Epidermal melanocyte (primary cell): ENCODE measurements at regions not wholly inside any gene's neighbourhood (a gene's known extent, or its start where the extent isn't known, plus 50 kb on each side); places are given as distances from the start of the nearest gene placed in this dataset.
"Not testable (repeated sequence)": the region's sequence is repeated elsewhere in the genome, so short reads cannot be mapped to it uniquely, and the experiment has no call there.

Experiments used
- DNase-seq: peaks from one replicate; pipeline ENCODE4 v3.0.0; 2011; ENCODE audit warnings: low spot score; ENCODE audit not compliant: insufficient read length

DNA sequence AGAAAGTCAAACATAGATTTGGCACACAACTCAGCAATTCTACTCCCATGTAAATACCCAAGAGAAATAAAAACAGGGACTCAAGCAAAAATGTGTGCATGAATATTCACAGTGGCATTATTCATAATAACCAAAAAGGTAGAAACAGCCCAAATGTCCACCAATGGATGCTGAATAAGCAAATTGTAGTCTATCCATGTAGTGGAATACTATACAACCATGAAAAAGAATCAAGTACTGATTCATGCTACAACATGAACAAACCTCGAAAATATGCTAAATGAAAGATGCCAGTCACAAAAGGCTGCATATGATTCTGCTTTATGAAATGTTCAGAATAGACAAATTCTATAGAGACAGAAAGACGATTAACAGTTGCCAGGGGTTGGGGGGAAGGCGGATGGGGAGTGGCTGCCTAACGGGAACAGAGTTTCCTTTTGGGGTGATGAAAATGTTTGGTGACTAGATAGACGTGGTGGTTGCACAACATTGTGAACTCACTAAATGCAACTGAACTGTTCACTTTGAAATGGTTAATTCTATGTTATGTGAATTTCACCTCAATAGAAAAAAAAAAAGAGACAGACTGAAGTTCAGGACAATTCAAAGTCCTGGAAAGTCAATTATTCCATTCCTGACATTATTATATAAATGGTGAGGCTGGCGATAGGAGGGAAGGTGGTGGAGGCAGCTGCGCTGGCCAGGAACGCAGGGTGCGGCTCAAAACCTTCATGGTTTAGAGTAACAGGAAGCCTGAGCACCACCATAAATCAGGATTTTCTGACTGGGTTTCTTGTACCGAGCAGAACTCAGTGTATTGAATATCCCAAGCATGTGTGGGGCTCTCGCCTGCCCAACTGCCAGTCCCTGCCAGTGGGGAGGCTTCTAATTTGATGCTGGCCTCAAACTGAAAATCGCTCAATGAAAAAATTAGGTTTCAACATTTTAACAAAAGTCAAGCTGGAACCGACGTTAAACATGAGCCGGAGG lies 300.9 kb downstream of the C16orf95 start:
- DNase-seq: no peak

DNA sequence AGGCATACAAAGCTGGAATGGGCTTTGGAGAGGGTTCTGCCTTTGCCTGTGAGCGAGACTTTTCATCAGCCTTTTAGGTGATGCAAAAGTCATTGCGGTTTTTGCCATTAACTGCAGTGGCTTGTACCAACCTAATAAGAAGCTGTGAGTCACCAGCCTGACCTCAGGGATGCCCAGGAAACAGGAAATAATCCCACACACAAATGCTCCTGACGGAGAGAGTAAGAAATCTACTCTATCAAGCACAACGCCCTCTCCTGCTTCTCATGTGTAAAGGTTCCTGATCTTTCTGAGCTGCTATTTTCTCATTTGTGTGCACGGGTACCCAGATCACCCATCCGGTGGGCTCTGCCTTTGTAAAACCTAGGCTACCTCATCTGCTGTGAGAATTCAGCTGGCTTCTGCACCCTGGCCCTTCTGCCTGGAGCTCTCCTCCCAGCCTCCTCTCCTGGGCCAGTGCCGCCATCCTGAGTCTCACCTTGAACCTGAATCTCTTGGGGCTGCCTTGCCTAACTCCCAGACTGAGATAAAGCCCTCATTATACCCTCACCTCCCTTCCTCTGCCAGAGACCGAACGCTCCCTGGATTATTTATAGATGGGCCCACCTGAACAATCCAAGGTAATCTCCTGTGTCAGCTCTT lies 299.7 kb downstream of the C16orf95 start:
- peak; percentile 60 for DNase-seq

DNA sequence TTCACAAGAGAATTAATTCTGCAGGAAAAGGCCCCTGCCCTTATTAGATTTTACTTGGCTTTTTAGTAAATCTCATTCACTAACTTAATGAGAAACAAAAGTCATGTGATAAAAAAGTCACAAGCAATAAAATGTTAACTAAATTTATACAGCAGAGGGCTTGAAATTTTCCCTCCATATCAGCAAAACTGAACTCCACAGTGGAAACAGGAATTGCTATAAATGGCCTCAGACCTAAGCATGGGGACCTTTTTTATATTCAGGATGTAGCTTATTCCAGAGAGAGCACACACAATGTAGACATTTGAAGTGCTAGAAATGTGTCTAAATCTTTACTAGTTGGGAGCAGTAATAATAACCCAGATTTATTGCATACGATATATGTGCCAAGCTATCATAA lies 291.5 kb downstream of the C16orf95 start:
- DNase-seq: no peak

DNA sequence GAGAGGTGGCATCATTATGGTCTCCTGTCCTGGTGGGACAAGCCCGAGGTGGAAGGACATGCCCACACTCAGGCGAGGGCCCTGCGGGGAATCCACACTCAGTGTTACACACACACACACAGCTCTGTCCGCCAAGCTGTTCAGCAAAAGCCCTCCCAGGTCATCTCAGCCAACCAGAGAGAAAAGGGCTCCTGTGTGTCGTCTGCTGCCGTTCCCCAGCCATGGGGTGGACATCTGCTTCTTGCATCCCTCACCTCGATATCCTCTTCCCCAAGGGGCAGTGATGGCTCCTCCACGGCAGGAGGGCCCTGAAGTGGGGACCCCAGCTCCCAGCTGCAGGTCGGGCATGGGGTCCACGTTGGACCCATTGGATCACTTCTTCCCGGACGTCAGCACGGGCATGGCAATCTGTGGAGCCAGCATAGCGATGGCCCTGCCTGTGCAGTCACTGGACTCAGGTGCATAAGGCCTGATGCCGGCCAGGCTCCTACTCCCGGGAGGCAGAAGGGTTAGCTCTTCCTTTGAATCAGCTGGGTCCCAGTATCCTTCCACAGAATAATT lies 290.1 kb downstream of the C16orf95 start:
- no peak for DNase-seq

DNA sequence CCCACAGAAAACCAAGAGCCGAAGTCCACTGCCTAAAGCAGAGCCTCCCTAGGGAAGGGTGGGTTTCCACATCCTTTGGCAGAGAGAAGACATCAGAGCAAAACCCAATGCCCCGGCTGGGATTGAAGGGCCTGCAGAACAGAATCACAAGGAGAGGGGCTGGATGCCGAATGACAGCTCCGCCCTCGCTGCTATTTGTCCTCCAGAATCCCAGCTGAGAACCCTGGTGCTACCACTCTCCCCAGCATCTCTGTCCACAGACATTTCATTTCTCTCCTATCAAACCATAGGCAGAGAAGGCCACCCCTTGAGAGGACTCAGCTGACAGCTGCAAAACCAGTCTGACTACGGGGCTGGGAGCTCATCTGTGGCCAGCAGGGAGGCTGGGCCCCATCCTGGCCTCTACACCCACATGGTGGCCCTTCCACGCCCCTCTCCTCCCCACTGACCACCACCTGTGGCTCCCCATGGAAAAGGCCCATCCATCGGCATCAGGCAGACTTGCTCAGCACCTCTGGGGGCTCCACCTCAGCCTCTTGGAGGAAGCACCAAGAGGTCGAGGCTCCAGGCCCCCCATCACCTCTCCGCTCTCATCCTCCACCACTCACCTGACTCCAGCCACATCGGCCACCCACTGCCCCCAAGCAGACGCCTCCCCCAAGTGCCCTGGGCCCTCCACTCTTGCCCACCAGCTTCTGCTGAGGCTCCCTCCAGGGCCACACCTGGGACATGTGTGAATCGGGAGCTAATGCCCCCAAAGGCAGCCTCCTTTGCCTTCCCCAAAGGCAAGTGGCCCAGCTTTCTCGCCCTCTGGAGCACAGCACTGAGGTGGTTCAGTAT lies 288.5 kb downstream of the C16orf95 start:
- no peak for DNase-seq

DNA sequence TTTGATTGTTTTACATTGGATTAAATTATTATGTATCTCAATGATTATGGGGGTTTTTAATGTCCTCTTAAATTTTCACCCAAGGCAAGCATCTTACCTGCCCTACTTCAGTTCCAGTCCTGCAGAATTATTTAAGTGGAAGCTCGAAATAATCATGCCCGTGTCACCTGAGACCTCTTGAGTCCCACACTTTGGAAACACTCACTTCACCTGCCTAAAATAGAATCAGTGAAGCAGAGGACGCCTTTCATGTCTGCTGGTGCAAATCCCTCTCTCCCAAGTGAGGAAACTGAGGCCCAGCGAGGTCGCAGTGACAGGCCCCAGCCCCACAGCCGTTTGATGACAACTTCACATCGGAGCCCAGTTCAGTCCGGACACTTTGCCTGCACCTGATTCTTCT lies 284.6 kb downstream of the C16orf95 start:
- no peak for DNase-seq

DNA sequence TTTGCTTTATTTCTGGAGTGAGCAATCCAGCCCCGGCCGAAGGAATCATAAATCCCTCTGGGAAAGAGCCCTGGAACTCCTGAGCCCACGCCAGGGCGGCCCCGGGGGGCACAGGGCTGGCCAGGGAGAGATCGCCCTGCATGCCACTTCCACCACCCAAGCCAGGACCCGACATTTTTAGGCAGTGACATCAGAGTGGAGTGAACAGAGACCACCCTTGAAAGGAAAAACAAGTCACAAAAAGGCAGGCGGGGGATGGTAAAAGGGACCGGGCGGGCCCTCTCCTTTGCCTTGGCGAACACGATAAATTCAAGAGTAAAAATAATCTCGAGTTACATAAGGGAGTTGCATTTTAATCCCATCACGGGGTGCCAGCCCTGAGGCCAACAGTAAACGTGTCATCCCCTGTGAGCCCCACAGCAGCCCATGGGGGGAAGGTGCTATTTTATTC lies 284.1 kb downstream of the C16orf95 start:
- no peak for DNase-seq

DNA sequence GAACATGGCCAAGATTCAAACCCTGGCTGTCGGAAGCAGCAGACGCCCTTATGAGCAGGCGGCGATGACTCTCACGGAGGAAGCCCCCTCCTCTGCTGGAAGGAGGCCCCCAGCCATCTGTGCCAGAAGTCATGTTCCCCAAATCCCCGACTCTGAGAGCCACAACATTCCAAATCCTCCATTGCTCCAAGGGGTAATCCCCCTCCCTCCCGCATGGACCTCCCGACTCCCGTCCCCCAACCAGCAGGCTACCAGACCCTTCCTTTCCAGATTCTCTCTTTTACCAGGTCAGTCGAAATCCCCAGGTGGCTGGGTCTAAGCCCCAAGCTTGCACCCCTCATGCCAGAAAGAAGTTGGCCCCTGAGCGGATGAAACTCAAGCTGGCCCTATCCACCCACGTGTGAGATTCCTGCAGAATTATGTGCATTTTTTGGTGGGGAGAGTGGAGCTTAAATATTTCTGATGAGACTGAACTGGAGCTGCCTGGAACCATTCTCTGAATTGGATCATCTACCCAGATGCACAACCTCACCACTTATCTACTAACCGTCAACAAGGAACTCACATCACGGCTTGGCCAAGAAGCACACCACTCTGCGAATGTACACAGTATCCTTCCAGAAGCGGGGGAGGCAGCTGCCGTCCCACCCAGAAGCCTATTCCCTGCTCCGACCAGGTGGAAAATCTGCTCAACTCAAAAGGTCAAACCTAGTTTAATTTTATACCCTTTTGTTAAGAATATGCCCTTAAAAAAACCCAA lies 283.5 kb downstream of the C16orf95 start:
- DNase-seq: no peak

DNA sequence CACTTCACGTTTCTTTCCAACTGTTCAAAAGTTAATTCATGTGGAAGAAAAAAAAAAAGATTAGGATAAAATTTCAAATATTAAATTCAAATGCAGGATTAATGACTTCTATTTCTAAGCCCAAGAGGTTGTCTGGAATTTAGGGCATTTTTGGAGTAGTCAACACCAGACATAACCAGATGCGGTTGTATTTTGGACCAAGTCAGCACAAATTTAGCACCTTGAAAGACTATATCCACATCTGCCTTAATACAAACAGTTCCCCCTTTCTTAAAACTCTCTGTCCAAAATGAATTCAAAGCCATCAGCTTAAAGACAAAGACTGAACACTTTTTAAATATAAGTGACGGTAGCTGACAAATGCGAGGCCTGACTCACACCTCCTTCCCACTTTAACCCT lies 282.9 kb downstream of the C16orf95 start:
- no peak for DNase-seq

DNA sequence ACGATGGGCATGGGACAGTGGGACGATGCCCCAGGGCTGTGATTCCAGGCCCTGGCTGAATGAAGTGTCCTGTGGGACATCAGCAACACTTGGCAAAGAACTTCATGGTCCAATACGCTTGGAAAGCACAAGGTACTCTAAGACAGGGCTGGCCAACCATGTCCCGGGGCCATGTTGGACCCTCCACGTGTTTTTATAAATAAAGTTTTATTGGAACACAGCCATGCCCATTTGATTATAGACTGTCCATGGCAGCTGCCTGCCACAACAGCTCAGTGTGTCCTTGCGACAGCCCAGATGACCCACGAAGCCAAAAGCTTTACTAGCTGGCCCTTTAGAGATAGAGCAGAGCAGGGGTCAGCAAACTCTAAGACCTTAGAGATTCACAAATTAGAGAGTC lies 282.1 kb downstream of the C16orf95 start:
- no peak for DNase-seq

DNA sequence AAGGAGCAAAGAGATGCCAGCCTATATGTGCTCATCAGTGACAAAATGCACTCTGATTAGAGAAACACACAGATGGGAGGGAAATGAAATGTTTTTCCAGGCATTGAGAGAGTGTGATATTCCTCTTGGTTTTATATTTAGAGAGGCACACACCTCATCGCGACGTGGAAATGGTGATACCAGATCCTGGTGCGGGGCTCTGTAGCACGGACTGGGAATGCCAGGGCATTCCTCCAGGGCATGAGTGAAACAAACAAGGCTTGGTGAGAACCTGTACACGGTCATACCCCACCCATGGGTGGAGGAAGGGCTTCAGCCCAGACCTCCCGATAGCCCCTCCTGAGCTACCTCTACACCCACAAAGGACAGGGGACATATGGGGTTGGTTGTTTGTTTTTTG lies 280.2 kb downstream of the C16orf95 start:
- DNase-seq: no peak

DNA sequence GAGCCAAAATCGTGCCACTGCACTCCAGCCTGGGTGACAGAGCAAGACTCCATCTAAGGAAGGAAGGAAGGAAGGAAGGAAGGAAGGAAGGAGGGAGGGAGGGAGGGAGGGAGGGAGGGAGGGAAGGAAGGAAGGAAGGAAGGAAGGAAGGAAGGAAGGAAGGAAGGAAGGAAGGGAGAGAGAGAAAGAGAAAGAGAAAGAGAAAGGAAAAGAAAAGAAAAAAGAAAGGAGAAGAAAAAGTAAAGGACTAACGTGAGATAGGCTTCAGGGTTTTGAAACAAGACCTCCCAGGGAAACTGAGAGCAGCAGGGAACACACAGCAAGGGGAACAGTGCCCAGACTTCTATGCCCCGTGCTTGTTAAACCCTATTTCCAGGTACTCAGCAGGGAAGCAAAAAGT lies 278.7 kb downstream of the C16orf95 start:
- not testable (repeated sequence) for DNase-seq

DNA sequence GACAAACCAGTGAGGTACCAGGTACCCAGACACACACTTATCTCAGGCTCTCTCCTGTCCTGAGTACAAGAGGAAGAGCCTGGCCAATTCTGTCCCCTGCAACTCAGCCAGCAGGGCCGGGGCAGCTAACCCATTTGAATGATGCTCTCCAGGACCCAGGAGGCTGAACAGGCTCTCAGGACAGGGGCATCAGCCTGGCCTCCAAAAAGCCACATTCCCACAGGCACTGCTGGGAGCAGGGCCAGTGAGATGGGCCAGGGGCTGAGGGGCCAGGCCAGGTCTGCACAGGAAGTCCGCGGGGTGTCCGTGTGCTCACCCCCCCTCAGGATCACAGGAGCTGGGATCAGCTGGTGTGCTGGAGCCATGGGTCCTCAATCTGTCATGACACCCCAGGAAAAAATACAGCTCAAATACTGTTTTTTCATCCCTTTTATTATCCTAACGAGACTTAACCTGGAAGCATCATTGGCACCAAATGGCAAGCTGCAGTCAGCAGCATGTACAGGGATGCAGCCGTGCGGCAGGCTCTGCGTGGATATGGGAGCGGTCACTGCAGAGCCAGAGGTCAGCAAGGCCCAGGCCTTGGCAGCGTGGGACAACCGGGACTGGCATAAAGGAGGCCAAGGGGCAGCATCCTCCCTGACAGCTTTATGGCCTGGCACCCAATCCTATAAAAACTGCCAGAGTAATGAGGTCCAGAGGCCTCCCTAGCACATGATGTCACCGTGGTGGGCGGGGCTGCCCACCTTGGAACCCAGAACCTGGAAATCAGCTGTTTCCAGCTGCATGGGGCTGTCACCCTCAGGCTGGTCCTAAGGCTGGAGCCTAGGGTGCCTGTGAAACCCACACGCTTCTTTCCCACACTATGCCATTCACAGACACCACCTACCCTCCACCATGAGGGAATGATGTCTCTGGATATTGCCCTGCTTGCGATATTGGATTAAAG lies 276.7 kb downstream of the C16orf95 start:
- no peak for DNase-seq

DNA sequence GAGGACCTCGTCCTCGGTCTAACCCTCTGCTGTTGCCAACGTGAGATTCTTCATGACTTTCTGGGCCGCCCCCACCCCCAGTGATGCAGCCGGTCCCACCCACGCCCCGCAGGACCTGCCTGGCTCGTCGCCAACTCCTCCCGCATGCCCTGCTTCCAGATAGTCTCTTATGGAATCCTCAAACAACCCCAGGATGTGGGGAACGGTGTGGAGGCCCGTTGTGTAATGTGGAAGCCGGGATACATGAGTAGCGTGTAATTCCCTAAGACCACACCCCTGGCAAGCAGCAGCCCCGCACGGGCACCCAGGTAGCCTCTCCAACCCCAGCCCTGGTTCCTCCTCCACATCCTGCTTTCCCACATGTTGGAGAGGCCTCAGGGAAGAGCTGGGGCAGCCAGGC lies 275.9 kb downstream of the C16orf95 start:
- DNase-seq: no peak

DNA sequence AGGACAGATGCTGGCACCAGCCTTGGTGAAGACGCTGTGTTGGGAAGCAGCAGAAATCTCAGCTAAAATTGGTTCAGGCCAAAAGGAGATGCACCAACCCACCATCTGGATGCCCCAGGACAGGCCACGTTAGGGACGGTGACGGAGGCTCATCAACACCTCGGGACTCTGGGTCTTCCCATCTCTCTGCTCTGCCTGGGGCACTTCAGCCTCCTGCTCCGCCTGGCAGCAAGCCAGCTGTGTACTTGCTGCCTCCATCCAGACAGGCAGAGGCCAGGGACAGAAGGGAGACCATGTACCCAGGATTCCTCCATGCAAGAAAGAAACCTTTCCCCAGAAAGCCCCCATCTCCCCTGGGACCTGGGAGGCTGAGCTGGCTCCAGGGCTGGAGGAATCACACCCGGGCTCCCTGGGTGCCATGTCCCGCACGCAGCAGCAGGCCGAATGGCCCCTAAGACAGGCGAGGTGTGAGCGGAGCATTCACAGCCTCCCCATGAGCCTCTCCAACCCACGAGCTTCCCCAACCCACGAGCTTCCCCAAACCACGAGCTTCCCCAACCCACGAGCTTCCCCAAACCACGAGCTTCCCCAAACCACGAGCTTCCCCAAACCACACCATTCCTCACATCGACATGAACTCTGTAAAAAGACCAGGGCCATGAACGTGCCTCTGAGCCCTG lies 274.5 kb downstream of the C16orf95 start:
- DNase-seq: no peak

DNA sequence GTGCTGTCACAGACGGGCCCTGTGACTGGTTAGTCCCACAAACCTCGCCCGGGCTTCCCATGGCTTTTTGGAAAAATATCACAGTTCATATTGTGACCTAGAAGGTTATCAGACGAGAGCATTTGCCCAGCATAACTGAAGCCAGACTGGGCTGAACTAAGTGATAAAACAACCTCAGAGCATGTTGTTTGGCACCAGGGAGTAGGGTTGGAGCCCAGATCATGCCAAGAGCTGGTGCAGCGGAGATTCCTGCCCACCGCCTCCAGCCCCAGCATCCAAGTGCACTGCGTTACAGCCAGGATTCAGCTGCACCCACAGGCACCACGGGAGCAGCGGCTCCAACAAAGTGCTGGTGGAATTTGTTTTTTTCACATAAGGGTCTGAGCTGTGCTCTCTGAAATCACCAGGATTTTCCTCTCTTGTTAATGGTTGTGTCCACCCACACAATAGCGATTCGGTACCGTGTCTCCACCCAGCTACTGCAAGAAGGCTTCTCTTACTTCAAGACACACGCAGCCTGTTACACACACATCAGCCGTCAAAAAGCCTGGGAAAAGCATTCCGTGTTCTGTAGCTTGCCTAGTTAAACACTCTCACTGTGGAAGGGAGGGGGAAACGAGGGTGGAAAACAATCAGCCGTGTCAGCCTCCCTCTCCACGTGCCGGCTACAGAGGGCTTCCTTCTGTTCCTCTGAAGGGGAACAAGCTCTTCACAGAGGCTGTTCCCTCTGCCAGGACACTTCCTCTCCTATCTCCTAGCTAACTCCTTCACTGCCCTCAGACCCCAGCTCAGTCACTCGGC lies 273.8 kb downstream of the C16orf95 start:
- no peak for DNase-seq

DNA sequence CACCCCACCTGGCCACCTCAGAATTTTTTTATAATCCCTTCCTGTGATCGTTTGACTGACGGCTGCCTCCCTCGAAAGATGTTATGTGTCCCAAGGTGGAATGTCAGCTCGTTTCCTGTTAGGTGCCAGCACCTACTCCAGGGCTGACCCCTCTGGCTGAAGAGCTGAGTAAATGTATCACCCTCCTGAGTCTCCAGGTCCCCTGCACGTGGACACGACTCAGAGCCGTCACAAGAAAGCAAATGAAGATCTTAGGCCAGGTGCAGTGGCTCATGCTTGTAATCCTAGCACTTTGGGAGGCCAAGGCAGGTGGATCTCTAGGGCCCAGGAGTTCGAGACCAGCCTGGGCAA lies 273.2 kb downstream of the C16orf95 start:
- DNase-seq: no peak

DNA sequence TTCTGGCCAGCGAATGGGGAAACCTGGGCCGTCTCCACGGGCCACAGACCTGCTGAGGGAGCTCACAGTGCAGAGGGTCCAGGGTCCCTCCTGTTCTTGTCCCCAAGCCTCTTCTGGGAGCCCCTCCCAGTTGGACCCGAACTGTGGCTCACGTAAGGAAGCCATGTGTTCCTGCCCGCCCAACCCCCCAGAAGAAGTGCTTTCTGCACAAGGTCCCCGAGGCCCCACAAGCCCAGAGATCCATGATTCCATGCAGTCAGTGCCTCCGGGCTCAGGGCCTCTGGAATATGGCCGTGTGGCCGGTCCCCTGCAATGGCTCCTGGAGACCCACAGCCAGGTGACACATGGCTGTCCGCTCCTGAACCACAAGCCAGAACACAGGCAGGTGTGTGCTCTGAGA lies 272.4 kb downstream of the C16orf95 start:
- DNase-seq: no peak
